ENCODE measurements at regions not wholly inside any gene's neighbourhood (a gene's known extent, or its start where the extent isn't known, plus 50 kb on each side); places are given as distances from the start of the nearest gene placed in this dataset.

GRCh38 chr12:24530689-24531088, 418.2 kb downstream of the BCAT1 start:
- Histone ChIP-seq H3K27me3 (no peaks in the 10 kb centered on the region), H3K4me3 (no peak overlapping the region), H3K27ac (peak overlapping the region; percentile 63 to 76), H3K4me1 (peaks cover 0 to 95% (median 29%) of the 10 kb centered on the region in 4 donors), H3K9me3 (no peaks in the 10 kb centered on the region), H3K36me3 (no peaks in the 10 kb centered on the region)
- DNase-seq = no peak
- TF ChIP-seq, protein P1, sequence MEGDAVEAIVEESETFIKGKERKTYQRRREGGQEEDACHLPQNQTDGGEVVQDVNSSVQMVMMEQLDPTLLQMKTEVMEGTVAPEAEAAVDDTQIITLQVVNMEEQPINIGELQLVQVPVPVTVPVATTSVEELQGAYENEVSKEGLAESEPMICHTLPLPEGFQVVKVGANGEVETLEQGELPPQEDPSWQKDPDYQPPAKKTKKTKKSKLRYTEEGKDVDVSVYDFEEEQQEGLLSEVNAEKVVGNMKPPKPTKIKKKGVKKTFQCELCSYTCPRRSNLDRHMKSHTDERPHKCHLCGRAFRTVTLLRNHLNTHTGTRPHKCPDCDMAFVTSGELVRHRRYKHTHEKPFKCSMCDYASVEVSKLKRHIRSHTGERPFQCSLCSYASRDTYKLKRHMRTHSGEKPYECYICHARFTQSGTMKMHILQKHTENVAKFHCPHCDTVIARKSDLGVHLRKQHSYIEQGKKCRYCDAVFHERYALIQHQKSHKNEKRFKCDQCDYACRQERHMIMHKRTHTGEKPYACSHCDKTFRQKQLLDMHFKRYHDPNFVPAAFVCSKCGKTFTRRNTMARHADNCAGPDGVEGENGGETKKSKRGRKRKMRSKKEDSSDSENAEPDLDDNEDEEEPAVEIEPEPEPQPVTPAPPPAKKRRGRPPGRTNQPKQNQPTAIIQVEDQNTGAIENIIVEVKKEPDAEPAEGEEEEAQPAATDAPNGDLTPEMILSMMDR (IDR thresholded peaks at IDR 0.05) = no peak
- intact Hi-C loops (cut with DNase I; ENCODE audit: low total_unique reads) = no loop called here

DNA sequence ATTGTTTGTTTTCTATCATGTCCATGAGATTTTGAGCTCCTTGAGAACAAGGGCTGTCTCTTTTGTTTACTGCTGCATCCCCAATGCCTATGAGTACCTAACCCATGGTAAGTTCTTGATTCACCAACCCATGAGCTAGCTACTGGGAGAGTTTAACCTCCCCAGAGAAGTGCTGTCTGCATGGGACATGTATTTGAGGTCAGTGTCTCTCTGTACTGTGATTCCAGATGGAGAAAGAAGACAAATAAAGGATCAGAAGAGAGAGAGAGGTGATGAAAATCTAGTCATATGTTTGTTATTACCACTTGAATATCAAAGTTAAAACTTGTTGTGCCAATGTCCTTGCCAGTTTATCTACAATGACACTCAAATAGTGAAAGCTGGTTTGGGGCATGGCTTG, 421.8 kb downstream of the BCAT1 start:
- TF ChIP-seq, protein P1 (IDR thresholded peaks at IDR 0.05) = no peak
- H3K36me3 ChIP-seq = no peaks in the 10 kb centered on the region
- H3K4me3 ChIP-seq = no peak overlapping the region
- H3K9me3 ChIP-seq = no peaks in the 10 kb centered on the region
- intact Hi-C loops (cut with DNase I; ENCODE audit: low total_unique reads) = no loop called here
- peak overlapping the region; percentile 63 to 76 for H3K27ac ChIP-seq
- no peak for DNase-seq
- no peaks in the 10 kb centered on the region for H3K27me3 ChIP-seq
- peaks cover 0 to 59% (median 20%) of the 10 kb centered on the region in 4 donors for H3K4me1 ChIP-seq

- intact Hi-C loops (cut with DNase I; ENCODE audit: low total_unique reads) = no loop called here
- no peaks in the 10 kb centered on the region for H3K36me3 ChIP-seq
- H3K27ac ChIP-seq = no peak overlapping the region
- no peak overlapping the region for H3K4me3 ChIP-seq
- no peaks in the 10 kb centered on the region for H3K27me3 ChIP-seq
- peaks cover 0 to 17% (median 10%) of the 10 kb centered on the region in 4 donors for H3K4me1 ChIP-seq
- DNase-seq = no peak
- H3K9me3 ChIP-seq = peaks cover 0 to 11% (median 0%) of the 10 kb centered on the region in 3 donors
- TF ChIP-seq, protein P1 (IDR thresholded peaks at IDR 0.05) = no peak
Observed at GRCh38 chr12:24522736-24523135, 426.2 kb downstream of the BCAT1 start.

DNA sequence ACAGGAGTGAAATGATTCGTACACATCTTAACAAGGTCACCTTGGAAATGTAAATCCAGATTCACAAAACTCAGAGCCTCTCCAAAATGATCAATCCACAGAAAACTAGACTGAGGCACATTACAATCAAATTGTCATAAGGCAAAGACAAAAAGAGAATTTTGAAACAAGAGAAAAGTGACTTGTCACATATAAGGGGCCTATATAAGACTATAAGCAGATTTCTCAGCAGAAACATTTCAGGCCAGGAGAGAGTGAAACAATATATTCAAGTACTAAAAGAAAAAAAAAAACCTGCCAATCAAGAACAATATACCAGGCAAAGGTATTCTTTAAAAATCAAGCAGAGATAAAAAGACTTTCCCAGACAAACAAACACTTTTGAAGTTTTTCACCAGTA, 429.1 kb downstream of the BCAT1 start:
- no peak overlapping the region for H3K4me3 ChIP-seq
- peaks cover 0 to 11% (median 0%) of the 10 kb centered on the region in 3 donors for H3K9me3 ChIP-seq
- no peaks in the 10 kb centered on the region for H3K27me3 ChIP-seq
- H3K4me1 ChIP-seq = no peaks in the 10 kb centered on the region
- intact Hi-C loops (cut with DNase I; ENCODE audit: low total_unique reads) = no loop called here
- H3K27ac ChIP-seq = no peak overlapping the region
- DNase-seq = no peak
- H3K36me3 ChIP-seq = no peaks in the 10 kb centered on the region
- TF ChIP-seq, protein P1 (IDR thresholded peaks at IDR 0.05) = no peak

DNA sequence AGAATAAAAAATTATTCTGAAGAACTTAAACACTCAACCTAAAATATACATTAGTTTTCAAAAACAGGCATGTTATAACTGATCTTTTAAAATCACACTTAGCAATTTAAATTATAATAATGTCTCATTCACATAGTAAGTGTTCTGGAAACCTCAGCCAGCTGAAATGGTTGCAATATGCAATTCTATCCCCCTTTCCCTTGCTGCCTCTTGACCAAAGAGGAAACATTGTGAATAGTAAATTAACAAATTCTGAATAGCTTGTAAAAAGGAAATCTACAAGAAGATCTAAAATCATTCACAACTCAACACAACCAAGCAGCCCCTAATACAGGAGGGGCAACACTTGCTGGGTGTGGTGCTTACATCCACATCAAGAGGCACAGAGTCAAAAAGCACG, 431.9 kb downstream of the BCAT1 start:
- intact Hi-C loops (cut with DNase I; ENCODE audit: low total_unique reads) = no loop called here
- no peak for DNase-seq
- TF ChIP-seq, protein P1 (IDR thresholded peaks at IDR 0.05) = no peak
- Histone ChIP-seq H3K4me3 (no peak overlapping the region), H3K27ac (no peak overlapping the region), H3K4me1 (no peaks in the 10 kb centered on the region), H3K27me3 (no peaks in the 10 kb centered on the region), H3K36me3 (no peaks in the 10 kb centered on the region), H3K9me3 (peaks cover 0 to 11% (median 0%) of the 10 kb centered on the region in 3 donors)

GRCh38 chr12:24510581-24511125, 438.2 kb downstream of the BCAT1 start:
- peaks cover 0 to 18% (median 0%) of the 10 kb centered on the region in 4 donors for H3K4me1 ChIP-seq
- intact Hi-C loops (cut with DNase I; ENCODE audit: low total_unique reads) = no loop called here
- no peak overlapping the region for H3K27ac ChIP-seq
- H3K27me3 ChIP-seq = no peaks in the 10 kb centered on the region
- H3K9me3 ChIP-seq = no peaks in the 10 kb centered on the region
- H3K4me3 ChIP-seq = no peak overlapping the region
- no peak for DNase-seq
- H3K36me3 ChIP-seq = no peaks in the 10 kb centered on the region
- TF ChIP-seq, protein P1 (IDR thresholded peaks at IDR 0.05) = no peak
